Head of caudate nucleus (tissue), 42 donors: ENCODE measurements at regions not wholly inside any gene's neighbourhood (a gene's known extent, or its start where the extent isn't known, plus 50 kb on each side); places are given as distances from the start of the nearest gene placed in this dataset.

Experiments used
- DNase-seq, 42 donors: peaks; one replicate each; pipeline versions ENCODE4 v3.0.0 to v3.0.0-alpha.2; 2020 to 2021; ENCODE audit warnings: mixed read lengths in 7 of 42
- intact Hi-C: fragments of 100-400 bp; cut with DNase I; formaldehyde crosslinking; loops from one replicate; pipeline ENCODE4 v1.15.0; 2022

- intact Hi-C loops = no loop called here
- DNase-seq = no peak
Observed at GRCh38 chr4:130306566-130306965, 1210.6 kb downstream of the C4orf33 start.

GRCh38 chr4:130309221-130309620 lies 1213.3 kb downstream of the C4orf33 start:
- intact Hi-C loops = no loop called here
- DNase-seq = no peak

GRCh38 chr4:130322439-130322838 lies 1226.5 kb downstream of the C4orf33 start:
- intact Hi-C loops = no loop called here
- no peak for DNase-seq

- intact Hi-C loops = no loop called here
- DNase-seq = no peak
Observed at GRCh38 chr4:130329036-130329435, 1233.1 kb downstream of the C4orf33 start.

GRCh38 chr4:130333241-130333759 lies 1237.3 kb downstream of the C4orf33 start:
- DNase-seq = no peak
- intact Hi-C loops = no loop called here

GRCh38 chr4:130335417-130336194 lies 1239.7 kb downstream of the C4orf33 start:
- intact Hi-C loops = no loop called here
- no peak for DNase-seq

- DNase-seq = no peak
- intact Hi-C loops = no loop called here
Observed at GRCh38 chr4:130336585-130337217, 1240.7 kb downstream of the C4orf33 start.

- peak in 1 of 42 donors; percentile 10 for DNase-seq
- intact Hi-C loops = no loop called here
Observed at GRCh38 chr4:130338851-130339250, 1242.9 kb downstream of the C4orf33 start.

- intact Hi-C loops = no loop called here
- DNase-seq = no peak
Observed at GRCh38 chr4:130349745-130350144, 1253.8 kb downstream of the C4orf33 start.

GRCh38 chr4:130356873-130357272 lies 1260.9 kb downstream of the C4orf33 start:
- no peak for DNase-seq
- intact Hi-C loops = no loop called here

GRCh38 chr4:130359542-130359941 lies 1263.6 kb downstream of the C4orf33 start:
- intact Hi-C loops = no loop called here
- DNase-seq = peak in 1 of 42 donors; percentile 15

GRCh38 chr4:130361616-130362015 lies 1265.7 kb downstream of the C4orf33 start:
- DNase-seq = no peak
- intact Hi-C loops = no loop called here

GRCh38 chr4:130368668-130369067 lies 1272.7 kb downstream of the C4orf33 start:
- no peak for DNase-seq
- intact Hi-C loops = no loop called here

GRCh38 chr4:130393231-130393630 lies 1297.3 kb downstream of the C4orf33 start:
- no peak for DNase-seq
- intact Hi-C loops = no loop called here

- intact Hi-C loops = no loop called here
- DNase-seq = no peak
Observed at GRCh38 chr4:130393642-130394041, 1297.7 kb downstream of the C4orf33 start.

- DNase-seq = no peak
- intact Hi-C loops = no loop called here
Observed at GRCh38 chr4:130395871-130396270, 1299.9 kb downstream of the C4orf33 start.

- no peak for DNase-seq
- intact Hi-C loops = no loop called here
Observed at GRCh38 chr4:130403221-130403620, 1307.3 kb downstream of the C4orf33 start.

GRCh38 chr4:130416228-130416627 lies 1320.3 kb downstream of the C4orf33 start:
- no peak for DNase-seq

GRCh38 chr4:130419211-130419975 lies 1323.4 kb downstream of the C4orf33 start:
- DNase-seq = no peak
- intact Hi-C loops = no loop called here

More at GRCh38 chr4:130416228-130416627, 1320.3 kb downstream of the C4orf33 start:
- intact Hi-C loops = no loop called here

- intact Hi-C loops = no loop called here
- no peak for DNase-seq
Observed at GRCh38 chr4:130422261-130422660, 1326.3 kb downstream of the C4orf33 start.
